GM12892 (cell line): ENCODE measurements at regions not wholly inside any gene's neighbourhood (a gene's known extent, or its start where the extent isn't known, plus 50 kb on each side); places are given as distances from the start of the nearest gene placed in this dataset.

Experiments used
- POLR2A ChIP-seq: IDR thresholded peaks from 2 replicates; pipeline ENCODE4 v1.6.1; 2011; ENCODE audit warnings: low read depth, low read length, control low read depth
- POLR2AphosphoS5 ChIP-seq: IDR thresholded peaks from 2 replicates; pipeline ENCODE4 v1.6.1; 2011; ENCODE audit warnings: low read depth, low read length, control low read depth

GRCh38 chr17:14737984-14738651 lies 437.2 kb downstream of the HS3ST3B1 start:
- TF ChIP-seq POLR2A (no peak), POLR2AphosphoS5 (no peak)
